Hepatic stellate cell (primary cell): ENCODE measurements at regions not wholly inside any gene's neighbourhood (a gene's known extent, or its start where the extent isn't known, plus 50 kb on each side); places are given as distances from the start of the nearest gene placed in this dataset.

Source experiments
- DNase-seq: peaks from one replicate; pipeline ENCODE4 v3.0.0; 2011; ENCODE audit warnings: low spot score

DNA sequence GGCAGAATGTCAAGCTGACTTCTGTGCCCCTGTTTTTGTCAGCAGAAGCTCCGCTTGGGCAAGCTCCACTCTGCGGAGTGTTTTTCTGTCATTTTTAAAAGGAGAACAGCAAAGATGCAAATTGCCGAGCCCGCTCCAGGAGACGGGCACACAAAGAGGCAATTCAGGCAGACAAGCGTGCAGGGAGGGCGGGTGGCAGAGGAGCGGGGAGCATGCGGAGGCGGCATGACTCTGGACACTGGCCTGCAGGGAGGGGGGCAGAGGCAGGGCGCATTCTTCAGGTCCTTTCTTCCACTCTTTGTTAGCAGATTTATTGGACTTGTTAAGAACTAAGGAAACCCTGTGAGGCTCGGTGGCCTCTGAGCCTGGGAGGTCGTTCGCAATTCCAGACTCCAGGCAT, 187.3 kb upstream of the RMST start:
- no peak for DNase-seq

- DNase-seq, result no peak
Observed at GRCh38 chr12:97275728-97276590, 186.6 kb upstream of the RMST start.

GRCh38 chr12:97276661-97277429, 185.8 kb upstream of the RMST start:
- no peak for DNase-seq

DNA sequence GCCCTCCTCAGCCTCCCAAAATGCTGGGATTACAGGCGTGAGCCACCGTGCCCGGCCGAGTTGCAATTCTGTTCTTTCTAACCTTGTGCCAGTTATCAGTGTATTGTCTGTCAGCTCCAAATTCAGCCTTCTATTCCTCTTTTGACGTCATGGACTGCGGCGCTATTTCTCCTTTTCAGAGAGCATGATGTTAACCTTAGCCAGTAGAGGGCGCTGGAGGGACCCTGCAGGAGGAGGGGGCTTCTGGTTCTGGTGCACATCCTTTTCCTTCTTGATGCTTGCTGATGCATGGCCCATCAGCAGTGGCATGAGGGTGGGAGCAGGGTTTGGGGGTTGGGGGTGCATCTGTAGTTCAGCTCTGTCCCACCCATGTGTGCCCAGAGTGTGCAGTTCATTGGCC, 179.3 kb upstream of the RMST start:
- no peak for DNase-seq

GRCh38 chr12:97288531-97288930, 174.1 kb upstream of the RMST start:
- DNase-seq, result no peak

DNA sequence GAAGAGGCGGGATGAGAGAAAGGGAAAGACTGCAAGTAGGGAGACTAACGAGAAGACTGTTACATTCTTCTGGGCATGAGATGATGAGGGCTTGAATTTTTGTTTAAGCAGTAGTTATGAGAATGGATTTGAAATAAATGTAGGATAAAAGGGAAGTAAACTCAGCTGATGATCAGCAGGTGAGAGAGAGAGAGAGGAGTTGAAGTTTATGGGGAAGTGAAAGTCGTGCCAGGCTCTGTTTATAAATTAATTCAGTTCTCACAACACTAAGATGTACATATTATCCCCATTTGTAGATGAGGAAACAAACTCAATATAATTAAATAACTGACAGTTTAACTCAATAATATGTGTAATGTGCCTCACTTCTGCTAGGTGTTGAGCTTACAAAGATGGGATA, 170.0 kb upstream of the RMST start:
- no peak for DNase-seq

- no peak for DNase-seq
Observed at GRCh38 chr12:97293541-97293940, 169.1 kb upstream of the RMST start.

- no peak for DNase-seq
Observed at GRCh38 chr12:97299847-97300246, 162.8 kb upstream of the RMST start.

DNA sequence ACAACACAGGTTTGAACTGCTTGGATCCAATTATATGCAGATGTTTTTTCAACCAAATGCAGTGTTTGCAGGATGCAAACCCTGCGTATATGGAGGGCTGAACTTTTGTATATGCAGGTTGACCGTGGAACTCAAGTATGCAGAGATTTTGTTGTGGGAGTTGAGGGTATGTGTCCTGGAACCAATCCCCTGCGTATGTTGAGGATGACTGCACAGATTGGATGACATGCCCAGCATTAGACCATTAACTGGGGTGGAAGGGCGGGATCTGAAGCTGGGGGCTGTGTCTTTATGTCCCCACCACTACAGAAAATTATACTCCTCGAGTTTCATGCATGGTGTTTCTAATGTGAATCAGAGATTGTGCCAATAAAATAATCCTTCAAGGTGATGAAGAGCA, 162.2 kb upstream of the RMST start:
- no peak for DNase-seq

DNA sequence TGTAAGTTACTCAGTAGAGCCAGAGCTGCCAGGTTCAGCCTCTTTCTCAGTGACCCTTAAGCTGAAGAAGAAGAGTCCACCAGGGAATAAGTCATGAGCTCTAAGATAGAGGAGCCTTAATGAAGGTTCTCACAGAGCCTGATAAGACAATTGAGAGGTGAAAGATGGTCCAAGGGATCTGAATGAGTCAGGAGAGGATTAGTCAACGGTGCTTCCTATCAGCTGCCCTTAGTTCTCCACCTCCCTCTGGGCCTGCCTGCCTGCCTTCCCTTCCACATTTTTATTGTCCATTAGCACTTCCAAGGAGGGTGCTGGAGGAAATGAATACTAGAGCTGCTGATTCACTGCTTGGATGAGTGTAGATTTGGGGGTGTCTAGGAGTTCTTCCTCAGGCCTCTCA, 161.7 kb upstream of the RMST start:
- no peak for DNase-seq

DNA sequence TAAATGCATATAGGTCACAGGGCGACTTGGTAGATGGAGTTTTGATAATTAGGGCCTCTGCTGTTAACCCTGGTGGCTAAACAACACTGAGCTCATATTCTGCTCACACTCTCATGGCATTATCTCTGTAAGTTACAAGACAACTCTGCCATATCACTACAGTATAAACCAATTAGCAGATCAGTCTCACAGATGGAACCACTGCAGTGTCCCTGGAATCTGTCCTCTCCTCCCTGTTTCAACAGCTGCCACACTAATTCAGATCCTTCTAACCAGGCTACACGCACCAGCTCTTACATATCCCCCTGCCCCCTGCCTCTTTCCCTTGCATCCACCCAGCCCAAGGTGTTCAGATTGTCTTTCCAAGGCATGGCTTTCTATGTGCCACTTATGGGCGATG, 161.0 kb upstream of the RMST start:
- no peak for DNase-seq

DNA sequence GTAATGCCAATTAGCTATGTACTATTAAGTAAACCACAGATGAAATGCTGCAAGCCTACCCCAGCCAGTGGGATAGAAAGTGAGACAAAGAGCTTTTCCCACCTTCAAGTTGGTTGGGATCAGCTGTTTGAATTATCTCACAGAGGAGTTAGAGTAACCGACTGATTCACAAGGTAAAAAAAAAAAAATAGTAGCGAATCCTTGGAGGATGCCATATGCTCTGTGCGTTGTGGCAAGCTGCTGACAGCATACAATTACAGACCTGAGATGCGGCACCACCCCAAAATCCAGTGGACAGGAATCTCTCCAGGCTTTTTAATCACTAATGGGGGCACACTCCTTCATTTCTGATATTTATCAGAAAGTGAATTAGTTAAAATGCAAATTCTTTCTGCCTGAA, 157.0 kb upstream of the RMST start:
- no peak for DNase-seq

DNA sequence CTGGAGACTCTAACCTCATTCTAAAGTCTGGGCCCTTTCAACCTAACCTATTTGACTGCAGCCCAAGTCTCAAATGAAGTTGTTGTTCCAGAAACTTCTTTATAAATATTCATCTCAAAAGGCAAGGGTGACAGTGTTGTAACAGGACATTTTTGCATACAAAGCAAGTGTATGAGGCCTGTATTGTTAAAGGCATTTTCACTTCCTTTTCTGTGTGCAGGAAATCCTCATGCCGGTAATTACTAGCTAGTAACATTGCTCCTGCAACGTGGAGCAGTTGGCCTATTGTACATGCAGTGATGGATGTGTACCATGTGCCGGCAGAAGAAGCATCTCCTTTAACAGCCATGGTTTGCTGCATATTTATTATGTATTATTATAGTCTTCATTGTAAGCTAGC, 156.5 kb upstream of the RMST start:
- DNase-seq, result no peak

DNA sequence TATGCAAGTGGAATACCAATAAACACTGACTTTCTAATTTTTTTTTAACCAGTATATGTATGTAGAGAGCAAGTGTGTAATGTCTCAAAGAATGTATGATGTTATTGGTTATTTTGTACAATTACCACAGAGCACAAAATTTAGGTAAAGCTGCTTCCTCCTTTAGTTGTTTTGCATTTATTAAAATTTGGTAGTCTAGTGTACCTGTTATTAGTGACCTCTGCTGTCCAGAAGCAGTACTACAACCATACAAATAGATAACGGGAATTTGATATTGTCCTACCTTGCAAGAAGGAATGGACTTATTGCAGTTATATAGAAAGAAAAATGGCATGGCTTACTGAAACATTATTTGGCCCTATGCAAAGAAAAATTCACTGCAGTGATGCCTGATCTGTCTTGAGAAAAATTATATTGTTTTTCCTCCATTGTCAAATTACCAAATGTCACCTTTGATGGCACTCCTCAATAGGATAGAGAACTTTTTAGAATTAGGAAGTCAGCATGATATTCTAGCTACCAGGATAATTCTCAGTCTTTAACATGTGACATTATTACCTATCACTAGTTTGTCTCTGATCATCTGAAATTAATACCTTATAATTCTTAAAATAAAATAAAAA, 153.9 kb upstream of the RMST start:
- no peak for DNase-seq

- DNase-seq, result no peak
Observed at GRCh38 chr12:97309921-97310320, 152.7 kb upstream of the RMST start.

DNA sequence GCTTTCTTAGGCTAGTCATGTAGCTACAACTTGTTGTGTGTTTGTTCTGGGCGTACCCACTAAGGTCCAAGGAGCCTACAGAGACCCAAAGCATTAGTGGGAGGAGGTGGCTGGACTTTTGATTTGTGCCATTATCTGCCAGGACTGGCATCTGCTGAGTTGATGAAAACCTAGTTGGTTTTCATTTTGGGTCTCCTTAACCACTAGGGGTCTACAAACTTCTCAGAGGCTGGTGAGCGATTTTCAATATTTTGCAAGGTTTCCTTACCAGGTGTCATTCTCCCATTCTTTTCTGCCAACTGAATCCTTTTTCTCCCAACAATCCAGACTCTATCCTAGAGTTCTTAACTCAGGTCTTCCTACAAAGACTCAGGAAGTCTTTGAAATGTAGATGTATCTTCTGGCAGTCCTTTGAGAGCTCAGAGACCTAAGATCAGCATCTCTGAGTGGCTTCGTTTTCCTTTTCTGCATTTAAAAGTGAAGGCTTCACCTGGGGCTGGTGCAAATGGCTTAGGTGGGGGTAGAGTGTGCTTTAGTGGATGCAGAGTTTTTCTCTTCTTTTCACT, 150.0 kb upstream of the RMST start:
- no peak for DNase-seq

GRCh38 chr12:97313471-97314190, 149.0 kb upstream of the RMST start:
- DNase-seq, result no peak

GRCh38 chr12:97316321-97316720, 146.3 kb upstream of the RMST start:
- no peak for DNase-seq

DNA sequence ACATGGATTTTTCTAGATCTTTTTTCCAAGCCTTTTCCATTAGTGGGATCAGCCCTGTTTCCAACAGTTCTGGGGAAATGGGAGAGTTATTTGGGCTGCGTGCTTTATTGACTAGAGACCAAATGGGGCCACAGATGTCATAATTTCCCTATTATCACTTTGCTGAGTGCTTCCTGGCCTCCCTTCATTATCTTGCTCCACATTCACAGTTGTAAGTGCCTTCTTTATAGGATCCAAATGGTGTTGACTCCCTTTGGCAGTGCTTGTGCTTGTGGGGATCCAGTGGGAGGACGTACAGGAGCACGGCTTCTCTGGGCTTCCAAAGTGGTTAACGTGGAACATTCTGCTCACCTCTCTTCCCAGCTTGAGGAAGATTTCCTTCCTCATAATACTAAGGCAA, 141.0 kb upstream of the RMST start:
- no peak for DNase-seq

- DNase-seq, result no peak
Observed at GRCh38 chr12:97322388-97322787, 140.2 kb upstream of the RMST start.

- DNase-seq, result no peak
Observed at GRCh38 chr12:97323154-97323553, 139.4 kb upstream of the RMST start.

- DNase-seq, result no peak
Observed at GRCh38 chr12:97324471-97324870, 138.1 kb upstream of the RMST start.
